ENCODE measurements at regions not wholly inside any gene's neighbourhood (a gene's known extent, or its start where the extent isn't known, plus 50 kb on each side); places are given as distances from the start of the nearest gene placed in this dataset.

- TF ChIP-seq POLR2AphosphoS5 (IDR thresholded peaks at IDR 0.05; ENCODE audit: low read depth, low read length) (no peak), TAF1 (IDR thresholded peaks at IDR 0.05; ENCODE audit: borderline replicate concordance, low read depth, low read length) (no peak)
These were observed 268.6 kb upstream of the SLIT2 start for GRCh38 chr4:19983072-19983471.
